H1 (cell line): ENCODE measurements at regions not wholly inside any gene's neighbourhood (a gene's known extent, or its start where the extent isn't known, plus 50 kb on each side); places are given as distances from the start of the nearest gene placed in this dataset.

ENCODE experiments used
- CTCF ChIA-PET: fragments of 300-600 bp; sonication (Branson Sonifier 250); formaldehyde crosslinking; loops from one replicate; lab custom pipeline; 2021; ENCODE audit not compliant: partially characterized antibody; lab: Charles Lee
- POLR2A ChIA-PET: fragments of 300-600 bp; sonication (Branson Sonifier 250); formaldehyde crosslinking; loops from one replicate; lab custom pipeline; 2021; ENCODE audit warnings: inconsistent platforms; ENCODE audit not compliant: partially characterized antibody; lab: Charles Lee
- DNase-seq, 2 experiments: peaks; one replicate each; pipeline versions ENCODE4 v3.0.0 to v3.0.0-alpha.2; 2010 to 2022; ENCODE audit warnings: low spot score in 2 of 2, low read depth in 1 of 2, mixed read lengths in 1 of 2
- FAIRE-seq: peaks from 2 replicates; lab custom pipeline; 2011; peaks lifted over from hg19 to GRCh38; lab: Jason Lieb, UNC
- H2AFZ ChIP-seq: 2 replicates; pipeline ENCODE4 v1.8.1; 2012; ENCODE audit warnings: low read length, inconsistent platforms
- H2AK5ac ChIP-seq: 2 replicates; pipeline ENCODE4 v1.6.1; 2013; ENCODE audit warnings: low read depth, low read length
- H2BK120ac ChIP-seq: replicated peaks from 2 replicates; pipeline ENCODE3; 2013; ENCODE audit warnings: low read depth, low read length, inconsistent platforms
- H2BK12ac ChIP-seq: 2 replicates; pipeline ENCODE4 v1.6.1; 2013; ENCODE audit warnings: low read depth, low read length
- H2BK15ac ChIP-seq: 2 replicates; pipeline ENCODE4 v1.6.1; 2013; ENCODE audit warnings: low read length
- H2BK20ac ChIP-seq: 2 replicates; pipeline ENCODE4 v1.6.1; 2013; ENCODE audit warnings: low read length
- H2BK5ac ChIP-seq: 2 replicates; pipeline ENCODE4 v1.6.1; 2013; ENCODE audit warnings: low read depth, low read length
- H3K14ac ChIP-seq: 2 replicates; pipeline ENCODE4 v1.6.1; 2013; ENCODE audit warnings: inconsistent platforms; ENCODE audit not compliant: insufficient read length
- H3K18ac ChIP-seq: 2 replicates; pipeline ENCODE4 v1.6.1; 2013; ENCODE audit warnings: low read length; ENCODE audit errors: extremely low read depth
- H3K23ac ChIP-seq: 2 replicates; pipeline ENCODE4 v1.6.1; 2013; ENCODE audit warnings: inconsistent platforms; ENCODE audit not compliant: insufficient read length
- H3K23me2 ChIP-seq: 2 replicates; pipeline ENCODE4 v1.6.1; 2013; ENCODE audit warnings: low read depth, low read length
- H3K27ac ChIP-seq: 2 replicates; pipeline ENCODE4 v1.6.1; 2011; ENCODE audit warnings: low read depth, low read length, inconsistent platforms
- H3K27me3 ChIP-seq, 4 experiments: replicated peaks in 1 of 4; 1 replicate in 1 of 4; 2 replicates in 3 of 4; pipeline versions ENCODE4 v1.6.1 to v1.8.1; 2011 to 2013; ENCODE audit warnings: low read length in 3 of 4, mild to moderate bottlenecking in 3 of 4, inconsistent platforms in 2 of 4, mixed read lengths in 2 of 4, moderate library complexity in 1 of 4; ENCODE audit not compliant: control insufficient read depth in 3 of 4, insufficient read depth in 3 of 4; ENCODE audit errors: extremely low read depth in 1 of 4
- H3K36me3 ChIP-seq, 4 experiments: 2 replicates each; pipeline versions ENCODE4 v1.6.1 to v1.8.1; 2011 to 2013; ENCODE audit warnings: mild to moderate bottlenecking in 4 of 4, low read length in 3 of 4, moderate library complexity in 2 of 4, control low read depth in 1 of 4, inconsistent platforms in 1 of 4; ENCODE audit not compliant: insufficient read depth in 4 of 4, control insufficient read depth in 2 of 4
- H3K4ac ChIP-seq: replicated peaks from 2 replicates; pipeline ENCODE3; 2013; ENCODE audit warnings: low read length, low read depth, mixed read lengths, inconsistent platforms; ENCODE audit not compliant: insufficient read length
- H3K4me1 ChIP-seq, 4 experiments: replicated peaks in 1 of 4; 1 replicate in 1 of 4; 2 replicates in 3 of 4; pipeline versions ENCODE4 v1.6.1 to v1.8.1; 2011 to 2013; ENCODE audit warnings: low read length in 3 of 4, inconsistent platforms in 2 of 4, mixed read lengths in 1 of 4; ENCODE audit not compliant: insufficient read depth in 4 of 4, control insufficient read depth in 3 of 4
- H3K4me2 ChIP-seq, 2 experiments: 2 replicates each; pipeline versions ENCODE4 v1.6.1 to v1.8.1; 2011 to 2013; ENCODE audit warnings: low read depth in 2 of 2, low read length in 2 of 2, control low read depth in 1 of 2, inconsistent platforms in 1 of 2, mild to moderate bottlenecking in 1 of 2; ENCODE audit not compliant: insufficient read depth in 1 of 2
- H3K4me3 ChIP-seq, 4 experiments: fragments of 200-600, 300-600 bp in 1 of 4; sonication (generic), shearing (Covaris generic), sonication (Bioruptor Twin) in 1 of 4; 2 replicates each; pipeline versions ENCODE4 v1.5.1 to v1.8.1; 2011 to 2016; ENCODE audit warnings: low read length in 4 of 4, low read depth in 3 of 4, control low read depth in 2 of 4, inconsistent platforms in 2 of 4, mild to moderate bottlenecking in 2 of 4, mixed read lengths in 1 of 4, moderate library complexity in 1 of 4; ENCODE audit not compliant: insufficient read depth in 2 of 4; ENCODE audit errors: extremely low read depth in 1 of 4
- H3K56ac ChIP-seq: replicated peaks from 2 replicates; pipeline ENCODE3; 2013; ENCODE audit warnings: low read depth, mild to moderate bottlenecking, mixed read lengths, low read length, inconsistent platforms; ENCODE audit not compliant: insufficient read length
- H3K79me1 ChIP-seq: 2 replicates; pipeline ENCODE4 v1.6.1; 2013; ENCODE audit warnings: low read depth, low read length, control low read depth
- H3K79me2 ChIP-seq, 2 experiments: 2 replicates each; pipeline versions ENCODE4 v1.6.1 to v1.8.1; 2012 to 2013; ENCODE audit warnings: low read length in 2 of 2, mild to moderate bottlenecking in 2 of 2, inconsistent platforms in 1 of 2; ENCODE audit not compliant: insufficient read depth in 2 of 2, control insufficient read depth in 1 of 2
- H3K9ac ChIP-seq, 4 experiments: replicated peaks in 1 of 4; 1 replicate in 1 of 4; 2 replicates in 3 of 4; pipeline versions ENCODE4 v1.6.1 to v1.8.1; 2011 to 2013; ENCODE audit warnings: low read depth in 3 of 4, low read length in 3 of 4, control low read depth in 2 of 4, mild to moderate bottlenecking in 2 of 4, moderate library complexity in 2 of 4, inconsistent platforms in 1 of 4; ENCODE audit errors: extremely low read depth in 1 of 4
- H3K9me3 ChIP-seq, 2 experiments: 2 replicates each; pipeline versions ENCODE4 v1.6.1 to v1.8.1; 2012 to 2013; ENCODE audit warnings: mild to moderate bottlenecking in 2 of 2, moderate library complexity in 2 of 2, control low read depth in 1 of 2, inconsistent platforms in 1 of 2, low read depth in 1 of 2, low read length in 1 of 2, mixed read lengths in 1 of 2; ENCODE audit not compliant: insufficient read depth in 2 of 2
- H4K20me1 ChIP-seq, 2 experiments: replicated peaks in 1 of 2; 2 replicates each; pipeline versions ENCODE3 to v1.8.1; 2011 to 2013; ENCODE audit warnings: inconsistent platforms in 2 of 2, low read length in 2 of 2, mild to moderate bottlenecking in 1 of 2; ENCODE audit not compliant: insufficient read depth in 2 of 2, control insufficient read depth in 1 of 2
- H4K5ac ChIP-seq: 2 replicates; pipeline ENCODE4 v1.6.1; 2013; ENCODE audit warnings: low read length, low read depth, mixed read lengths, inconsistent platforms; ENCODE audit not compliant: insufficient read length
- H4K8ac ChIP-seq: 2 replicates; pipeline ENCODE4 v1.8.0; 2013; ENCODE audit warnings: mild to moderate bottlenecking, moderate library complexity, low read length, inconsistent platforms; ENCODE audit not compliant: insufficient read depth; ENCODE audit errors: extremely low read depth
- H4K91ac ChIP-seq: replicated peaks from 2 replicates; pipeline ENCODE3; 2013; ENCODE audit warnings: low read length, mixed read lengths, inconsistent platforms; ENCODE audit not compliant: insufficient read length
- WGBS, 2 experiments: shearing (Covaris generic) in 1 of 2; methylation state at CpG; one replicate each; pipeline versions ENCODE4 v1.1.6 to v1.1.7; 2013 to 2015; ENCODE audit warnings: low lambda C conversion rate in 2 of 2, mixed read lengths in 2 of 2, inconsistent platforms in 1 of 2, low coverage in 1 of 2, missing lambda C conversion rate in 1 of 2; ENCODE audit not compliant: insufficient replicate concordance in 2 of 2, insufficient coverage in 1 of 2, insufficient read length in 1 of 2; ENCODE audit errors: extremely low coverage in 1 of 2, missing lambda C conversion rate in 1 of 2; 5-methylcytosine and 5-hydroxymethylcytosine counted together

GRCh38 chr21:35489389-35489980 lies 440.4 kb upstream of the RUNX1 start:
- Histone ChIP-seq H3K18ac (no peak overlapping the region), H4K20me1 (no peaks in the 10 kb centered on the region), H2BK15ac (no peak overlapping the region), H2AK5ac (no peak overlapping the region), H3K36me3 (no peaks in the 10 kb centered on the region), H3K79me1 (no peaks in the 10 kb centered on the region), H3K14ac (no peak overlapping the region), H2BK120ac (no peak overlapping the region), H3K23me2 (no peaks in the 10 kb centered on the region), H3K4ac (no peak overlapping the region), H3K23ac (no peak overlapping the region), H4K5ac (no peak overlapping the region), H3K56ac (no peak overlapping the region), H3K9ac (no peak overlapping the region), H3K4me1 (no peaks in the 10 kb centered on the region), H2BK5ac (no peak overlapping the region), H3K27me3 (no peaks in the 10 kb centered on the region), H3K4me2 (no peak overlapping the region), H2BK20ac (no peak overlapping the region), H2BK12ac (no peak overlapping the region), H4K91ac (no peak overlapping the region), H4K8ac (no peak overlapping the region), H2AFZ (no peak overlapping the region), H3K27ac (no peak overlapping the region), H3K4me3 (no peak overlapping the region), H3K79me2 (no peaks in the 10 kb centered on the region), H3K9me3 (no peaks in the 10 kb centered on the region)
- FAIRE-seq (no peak), DNase-seq (no peak)
- ChIA-PET CTCF (interaction anchor here (1.5 kb wide), 1 partner anchor 31 kb away, joined by 4 read pairs; no protein-coding TSS in a partner anchor), POLR2A (no interaction called here)
- 89% methylated on average over 10 of the region's 10 CpGs; no CpG with 5 or more reads in 1 of the 2 experiments for WGBS, 2 experiments
